GM10248 (cell line): ENCODE measurements at regions not wholly inside any gene's neighbourhood (a gene's known extent, or its start where the extent isn't known, plus 50 kb on each side); places are given as distances from the start of the nearest gene placed in this dataset.

Experiments
- CTCF ChIA-PET: fragments of 300-600 bp; sonication (Branson Sonifier 250); formaldehyde crosslinking; extraction: SDS; loops from one replicate; lab custom pipeline; 2021; ENCODE audit warnings: antibody characterized with exemption; lab: Yijun Ruan, JAX
- POLR2A ChIA-PET: fragments of 350-650 bp; sonication (Branson Sonifier 250); formaldehyde crosslinking; extraction: SDS; loops from one replicate; lab custom pipeline; 2020; ENCODE audit warnings: antibody characterized with exemption; lab: Yijun Ruan, JAX
- DNase-seq: peaks from one replicate; pipeline ENCODE4 v3.0.0; 2012; ENCODE audit errors: extremely low spot score
- CTCF ChIP-seq: IDR thresholded peaks from 2 replicates; pipeline ENCODE4 v1.5.1; 2012; ENCODE audit warnings: mild to moderate bottlenecking, low read depth; ENCODE audit errors: extremely low read depth, missing control alignments, control extremely low read depth

GRCh38 chr10:130959752-130960195, 351.7 kb downstream of the TCERG1L start:
- ChIA-PET POLR2A (no interaction called here), CTCF (no interaction called here)
- no peak for DNase-seq
- TF ChIP-seq CTCF = no peak

GRCh38 chr10:130960531-130960930, 351.0 kb downstream of the TCERG1L start:
- CTCF ChIA-PET = no interaction called here

GRCh38 chr10:130961506-130962239, 349.8 kb downstream of the TCERG1L start:
- no peak for DNase-seq
- TF ChIP-seq CTCF = no peak
- ChIA-PET CTCF (no interaction called here), POLR2A (no interaction called here)

More at GRCh38 chr10:130960531-130960930, 351.0 kb downstream of the TCERG1L start:
- no peak for TF ChIP-seq CTCF
- POLR2A ChIA-PET = no interaction called here
- no peak for DNase-seq

GRCh38 chr10:130962240-130963051, 349.1 kb downstream of the TCERG1L start:
- POLR2A ChIA-PET = no interaction called here
- CTCF ChIA-PET = no interaction called here
- no peak for TF ChIP-seq CTCF
- DNase-seq = no peak

- ChIA-PET CTCF (no interaction called here), POLR2A (no interaction called here)
- DNase-seq = no peak
- TF ChIP-seq CTCF = no peak
Measured at GRCh38 chr10:130963052-130963393, 348.5 kb downstream of the TCERG1L start.

GRCh38 chr10:130963786-130964522, 347.6 kb downstream of the TCERG1L start:
- no peak for DNase-seq
- TF ChIP-seq CTCF = no peak
- ChIA-PET POLR2A (no interaction called here), CTCF (no interaction called here)
